SK-N-SH (cell line): ENCODE measurements at regions not wholly inside any gene's neighbourhood (a gene's known extent, or its start where the extent isn't known, plus 50 kb on each side); places are given as distances from the start of the nearest gene placed in this dataset.

Experiments
- CTCF ChIA-PET: fragments of 300-600, 350-600 bp; formaldehyde crosslinking; extraction: SDS; loops from one replicate; lab custom pipeline; 2021; lab: Yijun Ruan, JAX
- POLR2A ChIA-PET: fragments of 350-600 bp; sonication (Branson Sonifier 250); formaldehyde crosslinking; extraction: SDS; loops from one replicate; lab custom pipeline; 2020; ENCODE audit warnings: antibody characterized with exemption, inconsistent platforms; lab: Yijun Ruan, JAX
- DNase-seq: peaks from one replicate; pipeline ENCODE4 v3.0.0; 2012
- H2AFZ ChIP-seq: fragments of 200-600 bp; sonication (generic); 2 replicates; pipeline ENCODE4 v1.8.1; 2016; ENCODE audit warnings: antibody characterized with exemption, mild to moderate bottlenecking, low read depth
- H3F3A ChIP-seq: fragments of 200-600 bp; sonication (generic); replicated peaks from 2 replicates; pipeline ENCODE3; 2016; ENCODE audit warnings: antibody characterized with exemption, mild to moderate bottlenecking; ENCODE audit not compliant: insufficient read depth
- H3K27ac ChIP-seq, 2 experiments: fragments of 200-500 bp in 1 of 2; fragments of 200-600 bp in 1 of 2; sonication (Bioruptor generic) in 1 of 2; sonication (generic), shearing (Covaris generic) in 1 of 2; 2 replicates each; pipeline versions ENCODE4 v1.5.1 to v1.6.1; 2014 to 2016; ENCODE audit warnings: low read depth in 2 of 2, inconsistent platforms in 1 of 2, low read length in 1 of 2, mild to moderate bottlenecking in 1 of 2, mixed read lengths in 1 of 2
- H3K27me3 ChIP-seq: fragments of 200-600 bp; sonication (generic), shearing (Covaris generic); 2 replicates; pipeline ENCODE4 v1.6.1; 2016; ENCODE audit warnings: mixed run types; ENCODE audit not compliant: insufficient read depth
- H3K36me3 ChIP-seq, 2 experiments: fragments of 200-500 bp in 1 of 2; fragments of 200-600 bp in 1 of 2; sonication (Bioruptor generic) in 1 of 2; sonication (generic) in 1 of 2; replicated peaks in 1 of 2; 2 replicates each; pipeline versions ENCODE3 to v1.5.1; 2014 to 2016; ENCODE audit warnings: low read length in 1 of 2, mild to moderate bottlenecking in 1 of 2; ENCODE audit not compliant: insufficient read depth in 2 of 2, control insufficient read depth in 1 of 2
- H3K4me1 ChIP-seq, 2 experiments: fragments of 200-500 bp in 1 of 2; fragments of 200-600 bp in 1 of 2; sonication (Bioruptor generic) in 1 of 2; sonication (generic), shearing (Covaris generic) in 1 of 2; 2 replicates each; pipeline versions ENCODE4 v1.5.1 to v1.6.1; 2014 to 2016; ENCODE audit warnings: low read depth in 1 of 2, low read length in 1 of 2, mixed run types in 1 of 2; ENCODE audit not compliant: insufficient read depth in 2 of 2, control insufficient read depth in 1 of 2
- H3K4me2 ChIP-seq: fragments of 200-600 bp; sonication (generic), shearing (Covaris generic); 2 replicates; pipeline ENCODE4 v1.6.1; 2017; ENCODE audit warnings: mixed run types
- H3K4me3 ChIP-seq, 2 experiments: fragments of 200-500 bp in 1 of 2; fragments of 200-600 bp in 1 of 2; sonication (Bioruptor generic) in 1 of 2; sonication (generic), shearing (Covaris generic) in 1 of 2; 2 replicates each; pipeline versions ENCODE4 v1.5.1 to v1.8.1; 2014 to 2016; ENCODE audit warnings: low read depth in 2 of 2, inconsistent platforms in 1 of 2, low read length in 1 of 2, mild to moderate bottlenecking in 1 of 2, mixed read lengths in 1 of 2, moderate library complexity in 1 of 2
- H3K79me2 ChIP-seq: fragments of 200-600 bp; sonication (generic); 2 replicates; pipeline ENCODE4 v1.8.1; 2017; ENCODE audit warnings: mild to moderate bottlenecking; ENCODE audit not compliant: insufficient read depth
- H3K9ac ChIP-seq: fragments of 200-600 bp; sonication (generic); 2 replicates; pipeline ENCODE4 v1.6.1; 2017; ENCODE audit warnings: mixed run types
- H3K9me2 ChIP-seq: fragments of 200-600 bp; sonication (generic); 2 replicates; pipeline ENCODE4 v1.6.1; 2017; ENCODE audit warnings: mixed run types
- H3K9me3 ChIP-seq: fragments of 200-600 bp; sonication (generic); 2 replicates; pipeline ENCODE4 v1.6.1; 2017; ENCODE audit warnings: mixed run types, mild to moderate bottlenecking, moderate library complexity
- H4K20me1 ChIP-seq: fragments of 200-600 bp; sonication (generic); 2 replicates; pipeline ENCODE4 v1.6.1; 2017; ENCODE audit warnings: mild to moderate bottlenecking, mixed run types; ENCODE audit not compliant: insufficient read depth
- FOSL2 ChIP-seq: IDR thresholded peaks from 2 replicates; pipeline ENCODE4 v1.4.0; 2012; ENCODE audit warnings: low read depth, mild to moderate bottlenecking, moderate library complexity, borderline replicate concordance
- FOXJ3 ChIP-seq: sonication (generic); formaldehyde crosslinking; IDR thresholded peaks from 2 replicates; pipeline ENCODE4 v1.5.1; 2020; ENCODE audit warnings: mild to moderate bottlenecking, missing genetic modification reagents
- FOXM1 ChIP-seq: IDR thresholded peaks from 2 replicates; pipeline ENCODE4 v1.4.0; 2012; ENCODE audit warnings: low read depth, mild to moderate bottlenecking
- GABPA ChIP-seq: IDR thresholded peaks from 2 replicates; pipeline ENCODE4 v1.4.0; 2012; ENCODE audit warnings: low read depth, mild to moderate bottlenecking
- GATA2 ChIP-seq: sonication (generic); formaldehyde crosslinking; IDR thresholded peaks from 2 replicates; pipeline ENCODE4 v1.5.0; 2020; ENCODE audit warnings: mild to moderate bottlenecking, missing genetic modification reagents
- MAX ChIP-seq: IDR thresholded peaks from 2 replicates; pipeline ENCODE4 v1.4.0; 2012; ENCODE audit warnings: low read depth
- MEF2A ChIP-seq: IDR thresholded peaks from 2 replicates; pipeline ENCODE4 v1.4.0; 2012; ENCODE audit warnings: low read depth, borderline replicate concordance
- NFIC ChIP-seq: IDR thresholded peaks from 2 replicates; pipeline ENCODE4 v1.4.0; 2012; ENCODE audit warnings: borderline replicate concordance
- RAD21 ChIP-seq: IDR thresholded peaks from 2 replicates; pipeline ENCODE4 v1.6.1; 2012; ENCODE audit warnings: mild to moderate bottlenecking, low read length
- RCOR1 ChIP-seq: fragments of 150-350 bp; IDR thresholded peaks from 2 replicates; pipeline ENCODE4 v1.6.1; 2017; ENCODE audit warnings: antibody characterized with exemption, low read length
- RFX5 ChIP-seq: IDR thresholded peaks from 2 replicates; pipeline ENCODE4 v1.6.1; 2012; ENCODE audit warnings: mild to moderate bottlenecking, improper control_type of control experiment, low read length
- TAF1 ChIP-seq: IDR thresholded peaks from 2 replicates; pipeline ENCODE4 v1.6.1; 2012; ENCODE audit warnings: low read depth, mild to moderate bottlenecking, low read length, moderate library complexity, borderline replicate concordance
- TCF12 ChIP-seq: IDR thresholded peaks from 2 replicates; pipeline ENCODE4 v1.4.0; 2012
- YY1 ChIP-seq: IDR thresholded peaks from 2 replicates; pipeline ENCODE4 v1.4.0; 2012; ENCODE audit warnings: low read depth, mild to moderate bottlenecking
- ZBTB33 ChIP-seq: IDR thresholded peaks from 2 replicates; pipeline ENCODE4 v1.4.0; 2012; ENCODE audit warnings: low read depth, borderline replicate concordance
- WGBS: methylation state at CpG from one replicate; pipeline ENCODE4 v1.1.6; 2017; ENCODE audit warnings: low lambda C conversion rate; 5-methylcytosine and 5-hydroxymethylcytosine counted together
- TF ChIP-seq, protein P1 (sequence below): IDR thresholded peaks from 2 replicates; pipeline ENCODE4 v1.6.1; 2012; ENCODE audit warnings: mild to moderate bottlenecking, low read depth, low read length, moderate library complexity
- TF ChIP-seq, protein P2 (sequence below): fragments of 150-350 bp; IDR thresholded peaks from 2 replicates; pipeline ENCODE4 v1.6.1; 2016; ENCODE audit warnings: mild to moderate bottlenecking, low read depth, low read length
- TF ChIP-seq, protein P3 (sequence below): IDR thresholded peaks from 2 replicates; pipeline ENCODE4 v1.4.0; 2012; ENCODE audit warnings: low read depth, borderline replicate concordance

- TF ChIP-seq, protein P1, sequence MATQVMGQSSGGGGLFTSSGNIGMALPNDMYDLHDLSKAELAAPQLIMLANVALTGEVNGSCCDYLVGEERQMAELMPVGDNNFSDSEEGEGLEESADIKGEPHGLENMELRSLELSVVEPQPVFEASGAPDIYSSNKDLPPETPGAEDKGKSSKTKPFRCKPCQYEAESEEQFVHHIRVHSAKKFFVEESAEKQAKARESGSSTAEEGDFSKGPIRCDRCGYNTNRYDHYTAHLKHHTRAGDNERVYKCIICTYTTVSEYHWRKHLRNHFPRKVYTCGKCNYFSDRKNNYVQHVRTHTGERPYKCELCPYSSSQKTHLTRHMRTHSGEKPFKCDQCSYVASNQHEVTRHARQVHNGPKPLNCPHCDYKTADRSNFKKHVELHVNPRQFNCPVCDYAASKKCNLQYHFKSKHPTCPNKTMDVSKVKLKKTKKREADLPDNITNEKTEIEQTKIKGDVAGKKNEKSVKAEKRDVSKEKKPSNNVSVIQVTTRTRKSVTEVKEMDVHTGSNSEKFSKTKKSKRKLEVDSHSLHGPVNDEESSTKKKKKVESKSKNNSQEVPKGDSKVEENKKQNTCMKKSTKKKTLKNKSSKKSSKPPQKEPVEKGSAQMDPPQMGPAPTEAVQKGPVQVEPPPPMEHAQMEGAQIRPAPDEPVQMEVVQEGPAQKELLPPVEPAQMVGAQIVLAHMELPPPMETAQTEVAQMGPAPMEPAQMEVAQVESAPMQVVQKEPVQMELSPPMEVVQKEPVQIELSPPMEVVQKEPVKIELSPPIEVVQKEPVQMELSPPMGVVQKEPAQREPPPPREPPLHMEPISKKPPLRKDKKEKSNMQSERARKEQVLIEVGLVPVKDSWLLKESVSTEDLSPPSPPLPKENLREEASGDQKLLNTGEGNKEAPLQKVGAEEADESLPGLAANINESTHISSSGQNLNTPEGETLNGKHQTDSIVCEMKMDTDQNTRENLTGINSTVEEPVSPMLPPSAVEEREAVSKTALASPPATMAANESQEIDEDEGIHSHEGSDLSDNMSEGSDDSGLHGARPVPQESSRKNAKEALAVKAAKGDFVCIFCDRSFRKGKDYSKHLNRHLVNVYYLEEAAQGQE: no peak
- TF ChIP-seq RAD21 (no peak), MEF2A (no peak), TAF1 (no peak), RFX5 (no peak), GATA2 (CRISPR knock-in tag) (no peak), RCOR1 (no peak), ZBTB33 (no peak), GABPA (no peak), FOXM1 (no peak), FOSL2 (no peak)
Observed at GRCh38 chr2:18180912-18181311, 302.4 kb downstream of the KCNS3 start (continued).

- no peak for DNase-seq
- Histone ChIP-seq H3K4me2 (no peak overlapping the region), H3K79me2 (no peaks in the 10 kb centered on the region), H3K9me2 (no peaks in the 10 kb centered on the region), H3F3A (no peaks in the 10 kb centered on the region), H3K4me1 (no peaks in the 10 kb centered on the region), H4K20me1 (no peaks in the 10 kb centered on the region), H3K9ac (no peak overlapping the region), H3K4me3 (no peak overlapping the region), H3K27ac (no peak overlapping the region), H2AFZ (no peak overlapping the region), H3K36me3 (no peaks in the 10 kb centered on the region), H3K9me3 (no peaks in the 10 kb centered on the region), H3K27me3 (peaks cover 7% of the 10 kb centered on the region; the same call in 1 of the 2 replicates)
- CTCF ChIA-PET: interaction anchor here (1.0 to 10.0 kb wide), 8 partner anchors 19 to 344 kb away, joined by 3 to 111 read pairs (median 4); no protein-coding TSS in a partner anchor
- TF ChIP-seq, protein P2, sequence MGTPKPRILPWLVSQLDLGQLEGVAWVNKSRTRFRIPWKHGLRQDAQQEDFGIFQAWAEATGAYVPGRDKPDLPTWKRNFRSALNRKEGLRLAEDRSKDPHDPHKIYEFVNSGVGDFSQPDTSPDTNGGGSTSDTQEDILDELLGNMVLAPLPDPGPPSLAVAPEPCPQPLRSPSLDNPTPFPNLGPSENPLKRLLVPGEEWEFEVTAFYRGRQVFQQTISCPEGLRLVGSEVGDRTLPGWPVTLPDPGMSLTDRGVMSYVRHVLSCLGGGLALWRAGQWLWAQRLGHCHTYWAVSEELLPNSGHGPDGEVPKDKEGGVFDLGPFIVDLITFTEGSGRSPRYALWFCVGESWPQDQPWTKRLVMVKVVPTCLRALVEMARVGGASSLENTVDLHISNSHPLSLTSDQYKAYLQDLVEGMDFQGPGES: no peak
- no peak for TF ChIP-seq NFIC
- no peak for TF ChIP-seq MAX
- TF ChIP-seq FOSL2: no peak
- TF ChIP-seq, protein P3, sequence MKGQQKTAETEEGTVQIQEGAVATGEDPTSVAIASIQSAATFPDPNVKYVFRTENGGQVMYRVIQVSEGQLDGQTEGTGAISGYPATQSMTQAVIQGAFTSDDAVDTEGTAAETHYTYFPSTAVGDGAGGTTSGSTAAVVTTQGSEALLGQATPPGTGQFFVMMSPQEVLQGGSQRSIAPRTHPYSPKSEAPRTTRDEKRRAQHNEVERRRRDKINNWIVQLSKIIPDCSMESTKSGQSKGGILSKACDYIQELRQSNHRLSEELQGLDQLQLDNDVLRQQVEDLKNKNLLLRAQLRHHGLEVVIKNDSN: no peak
- no peak for TF ChIP-seq YY1
- no peak for TF ChIP-seq TCF12
- no peak for TF ChIP-seq RCOR1
- TF ChIP-seq RAD21: no peak
- TF ChIP-seq FOXJ3 (CRISPR knock-in tag): no peak
- POLR2A ChIA-PET: no interaction called here
- 25% methylated on average over 3 of the region's 3 CpGs for WGBS
Observed at GRCh38 chr2:18180031-18180610, 301.7 kb downstream of the KCNS3 start.
